Neural crest cell (in vitro differentiated cells): ENCODE measurements at regions not wholly inside any gene's neighbourhood (a gene's known extent, or its start where the extent isn't known, plus 50 kb on each side); places are given as distances from the start of the nearest gene placed in this dataset.

ENCODE experiments used
- DNase-seq: peaks from one replicate; pipeline ENCODE4 v3.0.0; 2021; ENCODE audit warnings: low read depth, mixed read lengths, low spot score
- H3K27ac Mint-ChIP-seq: one replicate; pipeline ENCODE4 v1.8.0; 2021; ENCODE audit warnings: mild to moderate bottlenecking, mixed read lengths; ENCODE audit not compliant: unreplicated experiment
- H3K27me3 Mint-ChIP-seq: 2 replicates; pipeline ENCODE4 v1.8.0; 2021; ENCODE audit warnings: low read depth, mild to moderate bottlenecking, mixed read lengths
- H3K36me3 Mint-ChIP-seq: 2 replicates; pipeline ENCODE4 v1.8.0; 2021; ENCODE audit warnings: low read depth, mild to moderate bottlenecking, mixed read lengths
- H3K4me1 Mint-ChIP-seq: 2 replicates; pipeline ENCODE4 v1.8.0; 2021; ENCODE audit warnings: mixed read lengths
- H3K4me3 Mint-ChIP-seq: one replicate; pipeline ENCODE4 v1.8.0; 2021; ENCODE audit warnings: mild to moderate bottlenecking, mixed read lengths
- H3K9me3 Mint-ChIP-seq: 2 replicates; pipeline ENCODE4 v1.8.0; 2021; ENCODE audit warnings: mixed read lengths
- CTCF ChIP-seq: fragments of 200-600 bp; sonication (generic); conservative IDR thresholded peaks from 2 replicates; pipeline ENCODE4 v1.5.0; 2021; ENCODE audit warnings: antibody characterized with exemption, mild to moderate bottlenecking

GRCh38 chr2:238784671-238785527 lies 63.0 kb upstream of the TWIST2 start:
- H3K4me3 Mint-ChIP-seq: no peak overlapping the region
- peaks cover 11% of the 10 kb centered on the region for H3K4me1 Mint-ChIP-seq
- no peaks in the 10 kb centered on the region for H3K9me3 Mint-ChIP-seq
- DNase-seq: peak; percentile 72
- no peaks in the 10 kb centered on the region for H3K36me3 Mint-ChIP-seq
- no peak overlapping the region for H3K27ac Mint-ChIP-seq
- no peaks in the 10 kb centered on the region for H3K27me3 Mint-ChIP-seq
- peak; percentile 91 for TF ChIP-seq CTCF

GRCh38 chr2:238785528-238785860 lies 62.4 kb upstream of the TWIST2 start:
- H3K27me3 Mint-ChIP-seq: no peaks in the 10 kb centered on the region
- no peaks in the 10 kb centered on the region for H3K36me3 Mint-ChIP-seq
- H3K9me3 Mint-ChIP-seq: no peaks in the 10 kb centered on the region
- H3K4me1 Mint-ChIP-seq: peaks cover 17% of the 10 kb centered on the region
- H3K4me3 Mint-ChIP-seq: no peak overlapping the region
- TF ChIP-seq CTCF: no peak
- no peak overlapping the region for H3K27ac Mint-ChIP-seq
- DNase-seq: no peak

- no peaks in the 10 kb centered on the region for H3K27me3 Mint-ChIP-seq
- H3K4me3 Mint-ChIP-seq: no peak overlapping the region
- H3K27ac Mint-ChIP-seq: no peak overlapping the region
- TF ChIP-seq CTCF: no peak
- no peaks in the 10 kb centered on the region for H3K36me3 Mint-ChIP-seq
- H3K9me3 Mint-ChIP-seq: no peaks in the 10 kb centered on the region
- peaks cover 26% of the 10 kb centered on the region for H3K4me1 Mint-ChIP-seq
- DNase-seq: no peak
Measured at GRCh38 chr2:238786379-238786778, 61.5 kb upstream of the TWIST2 start.

GRCh38 chr2:238786792-238787490 lies 60.9 kb upstream of the TWIST2 start:
- TF ChIP-seq CTCF: no peak
- no peak for DNase-seq
- no peak overlapping the region for H3K4me3 Mint-ChIP-seq
- H3K27ac Mint-ChIP-seq: no peak overlapping the region
- peaks cover 27% of the 10 kb centered on the region for H3K4me1 Mint-ChIP-seq
- H3K36me3 Mint-ChIP-seq: no peaks in the 10 kb centered on the region
- no peaks in the 10 kb centered on the region for H3K27me3 Mint-ChIP-seq
- H3K9me3 Mint-ChIP-seq: no peaks in the 10 kb centered on the region

- no peak overlapping the region for H3K27ac Mint-ChIP-seq
- H3K27me3 Mint-ChIP-seq: no peaks in the 10 kb centered on the region
- no peaks in the 10 kb centered on the region for H3K36me3 Mint-ChIP-seq
- peaks cover 27% of the 10 kb centered on the region for H3K4me1 Mint-ChIP-seq
- no peak overlapping the region for H3K4me3 Mint-ChIP-seq
- no peaks in the 10 kb centered on the region for H3K9me3 Mint-ChIP-seq
- no peak for DNase-seq
- TF ChIP-seq CTCF: no peak
Measured at GRCh38 chr2:238787501-238787900, 60.4 kb upstream of the TWIST2 start.
